HG02938 (cell line): ENCODE measurements at regions not wholly inside any gene's neighbourhood (a gene's known extent, or its start where the extent isn't known, plus 50 kb on each side); places are given as distances from the start of the nearest gene placed in this dataset.

Source experiments
- ATAC-seq: cut with Tn5 transposase; IDR thresholded peaks from one replicate; pipeline ENCODE4 v1.9.1; 2021; ENCODE audit warnings: mild to moderate bottlenecking, moderate library complexity; ENCODE audit not compliant: unreplicated experiment

- no peak for ATAC-seq
Observed at GRCh38 chr7:22658031-22658430, 69.0 kb upstream of the IL6 start.

DNA sequence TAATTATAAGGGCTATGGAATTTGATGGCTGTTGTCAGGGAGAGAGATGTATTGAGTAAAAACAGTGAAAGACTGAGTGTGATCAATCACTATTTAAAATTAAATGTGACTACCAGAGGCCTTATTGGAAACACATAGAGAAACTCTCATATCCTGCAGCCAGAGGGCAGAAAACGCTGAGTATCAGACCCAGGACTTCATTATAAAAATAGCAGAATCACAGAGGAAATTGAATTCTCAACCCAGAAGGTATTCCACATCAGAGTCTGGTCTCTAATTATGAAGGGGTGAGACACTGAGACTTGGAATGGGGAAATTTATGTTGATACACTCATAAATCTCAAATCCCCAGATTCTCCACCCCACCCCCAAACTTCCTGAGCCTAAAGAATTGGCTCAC is 69.5 kb upstream of the IL6 start:
- ATAC-seq: no peak

DNA sequence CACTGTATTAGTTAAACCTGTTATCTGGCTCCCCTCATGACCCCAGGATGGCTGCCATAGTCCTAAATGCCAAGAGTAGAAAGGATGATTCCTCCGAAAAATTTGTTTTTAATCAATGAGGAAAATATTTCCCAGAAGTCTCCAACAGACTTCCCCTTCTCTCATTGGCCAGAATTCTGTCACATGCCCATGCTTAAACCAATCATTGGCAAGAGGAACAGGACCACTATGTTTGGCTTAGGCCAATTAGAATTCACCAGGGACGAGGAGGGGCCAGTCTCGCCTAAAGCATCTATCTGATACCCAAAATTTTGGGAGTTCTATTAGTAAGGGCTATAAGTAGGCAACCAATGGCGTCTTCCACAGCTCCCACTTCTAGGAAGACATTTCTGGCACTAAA is 71.2 kb upstream of the IL6 start:
- ATAC-seq: no peak

DNA sequence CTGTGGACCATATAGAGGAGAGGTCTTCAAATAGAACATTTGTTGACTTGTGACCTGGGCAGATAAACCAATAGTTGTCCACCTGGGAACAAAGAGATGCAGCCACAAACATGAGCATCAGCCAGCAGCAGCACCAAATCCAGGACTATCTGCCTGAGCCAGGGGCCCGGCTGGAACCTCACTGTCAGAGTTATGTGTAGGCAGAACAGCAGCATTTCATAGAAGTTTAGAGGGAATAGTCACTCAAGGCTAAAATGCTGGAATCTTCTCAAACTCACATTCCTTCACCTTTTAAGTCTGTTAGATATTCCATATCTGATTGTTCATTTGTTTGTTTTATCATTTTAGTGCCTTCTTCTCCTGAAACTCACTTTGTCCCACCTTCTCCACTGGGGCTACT is 72.2 kb upstream of the IL6 start:
- no peak for ATAC-seq

GRCh38 chr7:22653951-22654350 is 73.0 kb upstream of the IL6 start:
- no peak for ATAC-seq

- ATAC-seq: no peak
Observed at GRCh38 chr7:22651534-22652243, 75.3 kb upstream of the IL6 start.

DNA sequence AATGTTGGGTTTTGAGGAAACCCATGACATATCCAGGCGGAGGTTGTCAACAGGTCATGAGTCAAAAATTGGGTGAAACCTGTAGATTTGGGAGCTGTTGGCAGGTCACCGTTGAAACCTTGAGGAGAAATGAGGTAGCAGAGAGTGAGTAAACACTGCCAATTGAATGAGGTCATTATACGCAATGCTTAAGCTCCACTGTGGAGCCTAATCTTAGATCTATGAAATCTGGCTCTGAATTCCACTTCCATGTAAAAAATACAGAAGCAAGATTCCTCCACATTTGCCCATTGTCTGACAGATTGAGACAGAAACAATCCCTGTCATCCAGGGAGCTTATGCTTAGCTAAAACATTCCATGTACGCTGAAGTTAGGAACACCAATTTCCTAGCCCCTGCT is 76.0 kb upstream of the IL6 start:
- no peak for ATAC-seq

DNA sequence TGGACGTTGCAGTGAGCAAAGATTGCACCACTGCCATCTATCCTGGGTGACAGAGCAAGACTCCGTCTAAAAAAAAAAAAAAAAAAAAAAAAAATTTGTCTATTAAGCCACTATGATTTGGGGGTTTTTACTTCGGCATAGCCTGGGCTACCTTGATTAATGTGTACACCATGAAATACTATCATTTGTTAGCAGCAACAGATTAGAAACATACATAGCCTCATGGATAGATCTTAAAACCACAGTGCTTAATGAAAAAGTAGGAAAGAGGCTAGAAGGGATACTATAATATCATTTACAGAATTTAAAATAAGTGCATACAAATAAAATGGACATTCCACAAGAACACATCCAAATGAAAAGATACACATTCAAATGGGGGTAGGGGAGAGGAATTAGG is 77.3 kb upstream of the IL6 start:
- no peak for ATAC-seq

DNA sequence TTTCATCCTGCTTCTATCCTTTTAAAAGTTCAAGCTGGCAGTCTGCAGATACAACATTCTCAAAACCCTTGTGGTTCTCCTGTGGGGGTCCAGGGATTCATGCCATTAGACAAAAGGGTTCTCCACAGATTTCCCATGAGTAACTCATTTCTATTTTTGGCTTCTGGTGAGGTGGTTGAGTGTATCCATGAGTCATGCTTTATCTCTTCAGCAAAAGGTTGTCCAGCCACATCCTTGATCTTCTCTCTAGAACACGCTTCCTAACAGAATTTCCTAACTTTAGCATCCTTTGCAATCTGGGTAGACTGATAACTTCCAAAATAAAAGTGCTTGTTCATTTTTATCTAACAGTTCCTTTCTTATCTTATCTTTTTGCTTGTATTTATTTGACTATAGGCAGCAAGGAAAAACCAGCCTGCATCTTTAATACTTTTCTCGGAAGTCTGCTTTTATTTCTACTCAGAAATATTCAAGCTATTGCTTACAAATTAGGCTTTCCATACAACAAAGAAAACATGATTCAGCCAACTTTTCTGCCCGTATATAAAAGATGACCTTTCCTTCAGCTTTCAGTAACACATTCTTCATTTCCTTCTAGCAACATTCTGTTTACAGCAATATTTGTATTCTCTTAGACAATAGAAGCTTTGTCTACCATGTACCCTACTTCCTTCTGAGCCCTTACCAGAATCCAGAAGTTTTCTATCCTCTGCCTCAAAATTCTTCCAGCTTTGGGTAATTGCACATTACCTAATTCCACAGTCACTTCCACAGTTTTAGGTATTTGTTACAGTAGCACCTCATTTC is 79.3 kb upstream of the IL6 start:
- no peak for ATAC-seq

GRCh38 chr7:22645418-22646181 is 81.4 kb upstream of the IL6 start:
- no peak for ATAC-seq

GRCh38 chr7:22642454-22642853 is 84.5 kb upstream of the IL6 start:
- ATAC-seq: no peak

DNA sequence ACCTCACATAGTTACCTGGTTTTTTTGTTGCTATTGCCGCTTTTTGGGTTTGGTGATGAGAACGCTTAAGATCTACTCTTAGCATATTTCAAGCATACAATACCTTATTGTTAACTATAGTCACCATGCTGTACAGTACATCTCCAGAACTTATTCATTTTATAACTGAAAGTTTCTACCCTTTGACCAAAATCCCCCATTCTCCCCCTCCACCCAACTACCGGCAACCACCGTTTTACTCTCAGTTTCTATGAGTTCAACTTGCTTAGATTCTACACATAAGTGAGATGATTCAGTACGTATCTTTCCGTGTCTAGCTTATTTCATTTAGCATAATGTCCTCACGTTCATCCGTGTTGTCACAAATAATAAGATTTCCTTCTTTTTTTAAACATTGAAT is 86.7 kb upstream of the IL6 start:
- ATAC-seq: peak; percentile 97

DNA sequence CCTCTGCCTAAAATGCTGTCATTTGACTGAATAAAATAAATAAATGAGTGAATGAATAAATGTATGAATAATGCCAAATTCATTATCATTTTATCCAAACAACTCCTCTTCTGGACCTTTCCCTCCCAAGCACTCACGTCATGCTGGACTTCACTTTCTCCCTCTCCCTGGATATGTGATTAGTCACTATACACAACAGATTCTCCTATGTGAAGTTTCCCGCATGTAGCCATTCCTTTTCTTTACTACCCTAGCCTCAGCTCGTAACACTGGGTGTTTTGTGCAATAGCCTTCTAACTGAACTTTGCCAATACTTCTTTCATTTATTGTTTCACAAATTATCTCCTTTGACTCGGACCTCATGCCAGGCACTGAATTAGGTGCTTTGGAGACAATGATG is 87.6 kb upstream of the IL6 start:
- ATAC-seq: no peak

DNA sequence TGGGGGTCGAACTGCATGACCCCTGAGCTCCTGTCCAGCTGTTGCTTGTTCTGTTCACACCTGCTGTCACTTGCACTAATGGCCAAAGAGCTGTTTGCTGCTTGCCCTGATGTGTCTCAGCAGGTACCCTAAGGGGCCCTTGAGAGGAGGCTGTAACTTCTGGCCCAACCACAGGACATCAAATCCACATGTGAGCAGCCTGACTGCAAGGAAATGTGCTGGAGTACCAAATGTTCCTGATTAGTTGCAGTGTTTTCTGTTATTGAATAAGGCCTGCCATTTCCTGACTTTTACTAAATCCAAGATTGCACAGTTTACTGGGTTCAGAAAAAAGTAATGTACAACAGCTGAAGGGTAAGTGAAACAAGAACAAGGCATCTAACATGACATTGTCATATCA is 91.7 kb upstream of the IL6 start:
- ATAC-seq: no peak

DNA sequence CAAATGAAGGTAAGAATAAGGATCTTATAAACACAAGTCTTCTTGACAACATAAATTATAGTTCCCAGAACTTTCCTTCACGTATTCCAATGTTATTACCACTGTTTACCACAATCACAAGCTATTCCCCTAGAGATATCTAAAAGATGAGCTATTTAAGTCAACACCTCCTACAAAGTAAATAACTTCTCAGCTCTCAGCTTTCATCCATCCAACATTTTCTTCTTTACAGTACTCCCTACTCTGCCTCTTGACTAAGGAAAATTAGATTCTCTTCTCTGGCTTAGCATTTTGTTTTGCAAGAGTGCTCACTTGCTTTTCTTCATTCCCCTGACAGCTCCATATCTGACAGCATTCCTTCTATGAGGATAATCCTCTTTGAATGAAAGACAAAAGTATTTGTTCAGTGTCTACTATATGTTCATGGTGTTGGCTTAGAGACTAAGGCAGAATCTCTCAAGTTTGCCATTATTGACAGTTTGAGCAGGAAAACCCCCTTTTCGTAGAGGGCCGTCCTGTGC is 93.0 kb upstream of the IL6 start:
- no peak for ATAC-seq

- ATAC-seq: no peak
Observed at GRCh38 chr7:22633286-22633953, 93.6 kb upstream of the IL6 start.

GRCh38 chr7:22632674-22633073 is 94.3 kb upstream of the IL6 start:
- ATAC-seq: no peak

DNA sequence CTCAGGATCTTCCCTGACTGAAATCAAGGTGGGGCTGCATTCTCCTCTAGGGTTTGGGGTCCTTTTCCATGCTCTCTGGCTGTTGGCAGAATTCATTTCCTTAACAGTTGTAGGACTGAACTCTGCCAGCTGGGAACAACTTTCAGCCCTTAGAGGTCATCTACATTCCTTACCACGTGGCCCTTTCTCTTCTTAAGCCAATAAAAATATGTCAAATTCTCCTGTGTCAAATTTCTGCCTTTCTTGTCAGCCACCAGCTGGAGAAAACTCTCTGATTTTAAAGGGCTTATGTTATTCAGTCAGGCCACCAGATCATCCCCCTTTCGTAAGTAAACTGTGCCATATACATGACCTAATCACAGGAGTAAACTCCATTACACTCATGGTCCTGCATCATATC is 95.3 kb upstream of the IL6 start:
- ATAC-seq: no peak

DNA sequence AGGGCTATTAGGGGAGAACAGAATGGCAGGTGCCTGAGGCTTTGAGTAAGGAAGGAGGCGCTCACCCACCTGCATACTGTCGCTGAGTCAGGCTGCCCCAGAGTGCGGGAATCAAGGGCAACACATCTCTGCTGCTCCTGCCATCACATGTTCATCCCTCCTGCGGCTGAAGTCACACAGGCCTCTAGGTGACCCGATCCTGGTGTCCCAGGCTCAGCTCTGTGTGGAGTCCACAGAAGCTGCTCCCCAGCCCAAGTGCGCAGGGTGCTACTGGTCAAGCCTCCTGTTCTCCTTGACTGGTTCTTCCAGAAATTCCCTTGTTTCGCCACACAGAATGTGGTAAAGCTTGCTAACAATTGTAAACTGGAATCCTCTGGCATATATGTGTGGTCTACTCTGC is 96.9 kb upstream of the IL6 start:
- no peak for ATAC-seq

GRCh38 chr7:22629056-22629455 is 97.9 kb upstream of the IL6 start:
- no peak for ATAC-seq

GRCh38 chr7:22628112-22628511 is 98.9 kb upstream of the IL6 start:
- no peak for ATAC-seq
